HCEC 1CT (cell line): ENCODE measurements at regions not wholly inside any gene's neighbourhood (a gene's known extent, or its start where the extent isn't known, plus 50 kb on each side); places are given as distances from the start of the nearest gene placed in this dataset.

Source experiments
- DNase-seq: peaks from one replicate; pipeline ENCODE4 v3.0.0-alpha.2; 2017

GRCh38 chr2:52821631-52822030 is 946.0 kb upstream of the CHAC2 start:
- no peak for DNase-seq

- DNase-seq = no peak
Measured at GRCh38 chr2:52818958-52819357, 948.6 kb upstream of the CHAC2 start.

- DNase-seq = peak; percentile 15
Measured at GRCh38 chr2:52810460-52810859, 957.1 kb upstream of the CHAC2 start.

GRCh38 chr2:52805901-52806410 is 961.6 kb upstream of the CHAC2 start:
- DNase-seq = no peak

- DNase-seq = no peak
Measured at GRCh38 chr2:52794581-52794980, 973.0 kb upstream of the CHAC2 start.

GRCh38 chr2:52779446-52779845 is 988.2 kb upstream of the CHAC2 start:
- no peak for DNase-seq

- no peak for DNase-seq
Measured at GRCh38 chr2:52776571-52776970, 991.0 kb upstream of the CHAC2 start.

GRCh38 chr2:52775674-52776073 is 991.9 kb upstream of the CHAC2 start:
- no peak for DNase-seq

- no peak for DNase-seq
Measured at GRCh38 chr2:52765735-52766134, 1001.9 kb upstream of the CHAC2 start.

GRCh38 chr2:52749764-52750163 is 1017.8 kb upstream of the CHAC2 start:
- DNase-seq = no peak

- no peak for DNase-seq
Measured at GRCh38 chr2:52745144-52745543, 1022.5 kb upstream of the CHAC2 start.

- no peak for DNase-seq
Measured at GRCh38 chr2:52732849-52733395, 1034.7 kb upstream of the CHAC2 start.

- no peak for DNase-seq
Measured at GRCh38 chr2:52724585-52724984, 1043.0 kb upstream of the CHAC2 start.

GRCh38 chr2:52717836-52718235 is 1049.8 kb upstream of the CHAC2 start:
- DNase-seq = no peak

- DNase-seq = no peak
Measured at GRCh38 chr2:52710810-52711618, 1056.6 kb upstream of the CHAC2 start.

- no peak for DNase-seq
Measured at GRCh38 chr2:52704251-52704650, 1063.4 kb upstream of the CHAC2 start.

GRCh38 chr2:52703004-52703403 is 1064.6 kb upstream of the CHAC2 start:
- no peak for DNase-seq

- no peak for DNase-seq
Measured at GRCh38 chr2:52698408-52698807, 1069.2 kb upstream of the CHAC2 start.

GRCh38 chr2:52697690-52698089 is 1069.9 kb upstream of the CHAC2 start:
- DNase-seq = no peak

GRCh38 chr2:52695731-52696130 is 1071.9 kb upstream of the CHAC2 start:
- no peak for DNase-seq

- no peak for DNase-seq
Measured at GRCh38 chr2:52686935-52687334, 1080.7 kb upstream of the CHAC2 start.

GRCh38 chr2:52676056-52676455 is 1091.5 kb upstream of the CHAC2 start:
- no peak for DNase-seq

- DNase-seq = no peak
Measured at GRCh38 chr2:52668724-52669123, 1098.9 kb upstream of the CHAC2 start.

GRCh38 chr2:52659546-52659945 is 1108.1 kb upstream of the CHAC2 start:
- no peak for DNase-seq

- DNase-seq = no peak
Measured at GRCh38 chr2:52658598-52658997, 1109.0 kb upstream of the CHAC2 start.
